IPS DF 4.7 (cell line): ENCODE measurements at regions not wholly inside any gene's neighbourhood (a gene's known extent, or its start where the extent isn't known, plus 50 kb on each side); places are given as distances from the start of the nearest gene placed in this dataset.
"Not testable (repeated sequence)": the region's sequence is repeated elsewhere in the genome, so short reads cannot be mapped to it uniquely, and the experiment has no call there.

Experiments used
- DNase-seq: peaks from one replicate; pipeline ENCODE4 v3.0.0-alpha.2; 2013; ENCODE audit warnings: low spot score; ENCODE audit errors: extremely low read depth

GRCh38 chrX:65331371-65331770 is 203.2 kb downstream of the LAS1L start:
- no peak for DNase-seq

- DNase-seq, result peak; percentile 22
These were observed 234.3 kb downstream of the LAS1L start for GRCh38 chrX:65300104-65300809.

GRCh38 chrX:65282905-65283304 is 251.7 kb downstream of the LAS1L start:
- not testable (repeated sequence) for DNase-seq

- DNase-seq, result no peak
These were observed 261.4 kb downstream of the LAS1L start for GRCh38 chrX:65273152-65273551.

- DNase-seq, result no peak
These were observed 268.1 kb downstream of the LAS1L start for GRCh38 chrX:65266482-65266881.

GRCh38 chrX:65253817-65254216 is 277.6 kb upstream of the ZC4H2 start:
- DNase-seq, result no peak

- DNase-seq, result no peak
These were observed 264.9 kb upstream of the ZC4H2 start for GRCh38 chrX:65241059-65241721.

- DNase-seq, result no peak
These were observed 227.3 kb upstream of the ZC4H2 start for GRCh38 chrX:65203545-65203944.

- no peak for DNase-seq
These were observed 220.6 kb upstream of the ZC4H2 start for GRCh38 chrX:65196758-65197360.

- no peak for DNase-seq
These were observed 219.4 kb upstream of the ZC4H2 start for GRCh38 chrX:65195621-65196020.

GRCh38 chrX:65194547-65194946 is 218.3 kb upstream of the ZC4H2 start:
- no peak for DNase-seq

- DNase-seq, result not testable (repeated sequence)
These were observed 187.1 kb upstream of the ZC4H2 start for GRCh38 chrX:65163325-65163724.

- DNase-seq, result no peak
These were observed 172.0 kb upstream of the ZC4H2 start for GRCh38 chrX:65148232-65148631.

GRCh38 chrX:65136424-65136823 is 160.2 kb upstream of the ZC4H2 start:
- DNase-seq, result no peak

- no peak for DNase-seq
These were observed 151.6 kb upstream of the ZC4H2 start for GRCh38 chrX:65127842-65128241.

- DNase-seq, result no peak
These were observed 122.6 kb upstream of the ZC4H2 start for GRCh38 chrX:65098851-65099250.

- DNase-seq, result no peak
These were observed 117.4 kb upstream of the ZC4H2 start for GRCh38 chrX:65093658-65094057.

GRCh38 chrX:65073233-65073632 is 97.0 kb upstream of the ZC4H2 start:
- DNase-seq, result no peak

- no peak for DNase-seq
These were observed 96.3 kb upstream of the ZC4H2 start for GRCh38 chrX:65072590-65072989.

- DNase-seq, result not testable (repeated sequence)
These were observed 82.4 kb upstream of the ZC4H2 start for GRCh38 chrX:65058626-65059025.

- DNase-seq, result no peak
These were observed 68.8 kb upstream of the ZC4H2 start for GRCh38 chrX:65045001-65045400.

GRCh38 chrX:65035446-65035770 is 59.2 kb upstream of the ZC4H2 start:
- DNase-seq, result no peak
